ENCODE measurements at regions not wholly inside any gene's neighbourhood (a gene's known extent, or its start where the extent isn't known, plus 50 kb on each side); places are given as distances from the start of the nearest gene placed in this dataset.

DNA sequence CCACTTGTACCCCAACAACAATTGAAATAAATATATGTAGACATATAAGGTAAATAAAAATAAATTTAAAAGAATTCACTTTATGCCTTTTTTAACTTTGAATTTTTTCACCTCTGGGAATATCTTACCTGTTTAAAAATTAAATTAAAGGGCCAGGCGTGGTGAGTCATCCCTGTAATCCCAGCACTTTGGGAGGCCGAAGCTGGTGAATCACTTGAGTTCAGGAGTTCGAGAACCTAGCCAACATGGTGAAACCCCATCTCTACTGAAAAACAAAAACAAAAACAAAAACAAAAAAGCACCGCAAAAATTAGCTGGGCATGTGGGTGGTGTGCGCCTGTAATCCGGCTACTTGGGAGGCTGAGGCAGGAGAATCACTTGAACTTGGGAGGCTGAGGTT is 164.8 kb downstream of the AASDH start:
- TF ChIP-seq, protein P1, sequence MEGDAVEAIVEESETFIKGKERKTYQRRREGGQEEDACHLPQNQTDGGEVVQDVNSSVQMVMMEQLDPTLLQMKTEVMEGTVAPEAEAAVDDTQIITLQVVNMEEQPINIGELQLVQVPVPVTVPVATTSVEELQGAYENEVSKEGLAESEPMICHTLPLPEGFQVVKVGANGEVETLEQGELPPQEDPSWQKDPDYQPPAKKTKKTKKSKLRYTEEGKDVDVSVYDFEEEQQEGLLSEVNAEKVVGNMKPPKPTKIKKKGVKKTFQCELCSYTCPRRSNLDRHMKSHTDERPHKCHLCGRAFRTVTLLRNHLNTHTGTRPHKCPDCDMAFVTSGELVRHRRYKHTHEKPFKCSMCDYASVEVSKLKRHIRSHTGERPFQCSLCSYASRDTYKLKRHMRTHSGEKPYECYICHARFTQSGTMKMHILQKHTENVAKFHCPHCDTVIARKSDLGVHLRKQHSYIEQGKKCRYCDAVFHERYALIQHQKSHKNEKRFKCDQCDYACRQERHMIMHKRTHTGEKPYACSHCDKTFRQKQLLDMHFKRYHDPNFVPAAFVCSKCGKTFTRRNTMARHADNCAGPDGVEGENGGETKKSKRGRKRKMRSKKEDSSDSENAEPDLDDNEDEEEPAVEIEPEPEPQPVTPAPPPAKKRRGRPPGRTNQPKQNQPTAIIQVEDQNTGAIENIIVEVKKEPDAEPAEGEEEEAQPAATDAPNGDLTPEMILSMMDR (IDR thresholded peaks at IDR 0.05; ENCODE audit: insufficient read depth, low read length) = no peak
- TF ChIP-seq, protein P2, sequence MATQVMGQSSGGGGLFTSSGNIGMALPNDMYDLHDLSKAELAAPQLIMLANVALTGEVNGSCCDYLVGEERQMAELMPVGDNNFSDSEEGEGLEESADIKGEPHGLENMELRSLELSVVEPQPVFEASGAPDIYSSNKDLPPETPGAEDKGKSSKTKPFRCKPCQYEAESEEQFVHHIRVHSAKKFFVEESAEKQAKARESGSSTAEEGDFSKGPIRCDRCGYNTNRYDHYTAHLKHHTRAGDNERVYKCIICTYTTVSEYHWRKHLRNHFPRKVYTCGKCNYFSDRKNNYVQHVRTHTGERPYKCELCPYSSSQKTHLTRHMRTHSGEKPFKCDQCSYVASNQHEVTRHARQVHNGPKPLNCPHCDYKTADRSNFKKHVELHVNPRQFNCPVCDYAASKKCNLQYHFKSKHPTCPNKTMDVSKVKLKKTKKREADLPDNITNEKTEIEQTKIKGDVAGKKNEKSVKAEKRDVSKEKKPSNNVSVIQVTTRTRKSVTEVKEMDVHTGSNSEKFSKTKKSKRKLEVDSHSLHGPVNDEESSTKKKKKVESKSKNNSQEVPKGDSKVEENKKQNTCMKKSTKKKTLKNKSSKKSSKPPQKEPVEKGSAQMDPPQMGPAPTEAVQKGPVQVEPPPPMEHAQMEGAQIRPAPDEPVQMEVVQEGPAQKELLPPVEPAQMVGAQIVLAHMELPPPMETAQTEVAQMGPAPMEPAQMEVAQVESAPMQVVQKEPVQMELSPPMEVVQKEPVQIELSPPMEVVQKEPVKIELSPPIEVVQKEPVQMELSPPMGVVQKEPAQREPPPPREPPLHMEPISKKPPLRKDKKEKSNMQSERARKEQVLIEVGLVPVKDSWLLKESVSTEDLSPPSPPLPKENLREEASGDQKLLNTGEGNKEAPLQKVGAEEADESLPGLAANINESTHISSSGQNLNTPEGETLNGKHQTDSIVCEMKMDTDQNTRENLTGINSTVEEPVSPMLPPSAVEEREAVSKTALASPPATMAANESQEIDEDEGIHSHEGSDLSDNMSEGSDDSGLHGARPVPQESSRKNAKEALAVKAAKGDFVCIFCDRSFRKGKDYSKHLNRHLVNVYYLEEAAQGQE (IDR thresholded peaks at IDR 0.05; ENCODE audit: insufficient replicate concordance, low read depth) = no peak
- TF ChIP-seq POLR2AphosphoS5 (IDR thresholded peaks at IDR 0.05; ENCODE audit: low read depth) (no peak), GABPA (IDR thresholded peaks at IDR 0.05; ENCODE audit: low read depth) (no peak)
